GM12873 (cell line): ENCODE measurements at regions not wholly inside any gene's neighbourhood (a gene's known extent, or its start where the extent isn't known, plus 50 kb on each side); places are given as distances from the start of the nearest gene placed in this dataset.

Experiments
- TF ChIP-seq, protein P1 (sequence below): IDR thresholded peaks from 2 replicates; pipeline ENCODE4 v1.5.1; 2012; ENCODE audit warnings: low read depth, mild to moderate bottlenecking, moderate library complexity, low read length, control low read depth; ENCODE audit not compliant: insufficient read depth; ENCODE audit errors: missing control alignments

DNA sequence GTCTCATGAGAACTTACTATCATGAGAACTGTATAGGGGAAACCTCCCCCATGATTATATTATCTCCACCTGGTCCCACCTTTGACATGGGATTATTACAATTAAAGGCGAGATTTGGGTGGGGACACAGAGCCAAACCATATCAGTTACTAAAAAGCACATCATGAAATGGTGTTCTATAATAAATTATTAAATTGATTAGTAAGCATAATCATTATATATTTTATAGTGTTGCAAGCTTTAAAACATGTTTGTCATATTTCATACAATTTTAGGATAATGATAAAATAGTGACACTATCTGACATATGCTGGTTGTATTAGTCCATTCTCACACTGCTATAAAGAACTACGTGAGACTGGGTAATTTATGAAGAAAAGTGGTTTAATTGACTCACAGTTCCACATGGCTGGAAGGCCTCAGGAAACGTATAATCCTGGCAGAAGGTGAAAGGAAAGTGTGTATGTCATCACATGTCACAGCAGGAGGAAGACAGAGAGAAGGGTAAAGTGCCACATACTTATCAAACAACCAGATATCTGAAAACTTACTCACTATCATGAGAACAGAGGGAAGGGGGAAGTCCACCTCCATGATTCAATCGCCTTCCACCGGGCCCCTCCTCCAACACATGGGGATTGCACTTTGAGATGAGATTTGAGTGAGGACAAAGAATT, 539.2 kb upstream of the OLFM3 start:
- TF ChIP-seq, protein P1, sequence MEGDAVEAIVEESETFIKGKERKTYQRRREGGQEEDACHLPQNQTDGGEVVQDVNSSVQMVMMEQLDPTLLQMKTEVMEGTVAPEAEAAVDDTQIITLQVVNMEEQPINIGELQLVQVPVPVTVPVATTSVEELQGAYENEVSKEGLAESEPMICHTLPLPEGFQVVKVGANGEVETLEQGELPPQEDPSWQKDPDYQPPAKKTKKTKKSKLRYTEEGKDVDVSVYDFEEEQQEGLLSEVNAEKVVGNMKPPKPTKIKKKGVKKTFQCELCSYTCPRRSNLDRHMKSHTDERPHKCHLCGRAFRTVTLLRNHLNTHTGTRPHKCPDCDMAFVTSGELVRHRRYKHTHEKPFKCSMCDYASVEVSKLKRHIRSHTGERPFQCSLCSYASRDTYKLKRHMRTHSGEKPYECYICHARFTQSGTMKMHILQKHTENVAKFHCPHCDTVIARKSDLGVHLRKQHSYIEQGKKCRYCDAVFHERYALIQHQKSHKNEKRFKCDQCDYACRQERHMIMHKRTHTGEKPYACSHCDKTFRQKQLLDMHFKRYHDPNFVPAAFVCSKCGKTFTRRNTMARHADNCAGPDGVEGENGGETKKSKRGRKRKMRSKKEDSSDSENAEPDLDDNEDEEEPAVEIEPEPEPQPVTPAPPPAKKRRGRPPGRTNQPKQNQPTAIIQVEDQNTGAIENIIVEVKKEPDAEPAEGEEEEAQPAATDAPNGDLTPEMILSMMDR: no peak

DNA sequence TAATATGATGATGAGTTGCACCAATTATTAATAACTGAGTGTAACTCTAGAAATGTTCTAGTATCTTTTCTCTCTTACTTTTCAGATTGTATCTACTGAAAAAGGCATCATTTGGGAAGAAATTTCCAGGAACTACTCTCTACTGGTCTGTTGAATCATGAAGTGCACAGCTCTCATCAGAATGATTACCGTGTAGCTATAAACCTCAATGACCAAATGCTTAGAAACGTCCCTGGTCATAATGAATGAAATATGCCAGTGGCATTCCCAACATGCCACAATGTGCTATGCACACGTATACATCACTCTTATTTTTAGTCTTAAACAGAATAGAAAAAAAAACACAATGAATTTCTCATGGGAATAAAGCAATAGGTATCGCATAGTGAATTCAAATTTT, 534.3 kb upstream of the OLFM3 start:
- TF ChIP-seq, protein P1: no peak

DNA sequence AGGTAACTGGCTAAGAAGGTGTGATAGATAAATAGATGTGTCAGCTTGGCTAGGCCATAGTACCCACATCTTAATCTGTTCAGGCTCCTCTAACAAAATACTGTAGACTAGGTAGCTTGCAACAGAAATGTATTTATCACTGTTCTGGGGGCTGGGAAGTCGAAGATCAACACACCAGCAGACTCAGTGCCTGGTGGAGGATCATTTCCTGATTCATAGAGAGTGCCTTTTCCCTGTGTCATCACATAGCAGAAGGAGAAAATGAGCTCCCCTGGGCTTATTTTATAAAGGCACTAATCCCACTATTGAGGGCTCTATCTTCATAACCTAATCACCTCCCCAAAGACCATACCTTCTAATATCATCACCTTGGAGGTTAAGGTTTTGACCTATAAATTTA, 532.7 kb upstream of the OLFM3 start:
- TF ChIP-seq, protein P1: no peak

DNA sequence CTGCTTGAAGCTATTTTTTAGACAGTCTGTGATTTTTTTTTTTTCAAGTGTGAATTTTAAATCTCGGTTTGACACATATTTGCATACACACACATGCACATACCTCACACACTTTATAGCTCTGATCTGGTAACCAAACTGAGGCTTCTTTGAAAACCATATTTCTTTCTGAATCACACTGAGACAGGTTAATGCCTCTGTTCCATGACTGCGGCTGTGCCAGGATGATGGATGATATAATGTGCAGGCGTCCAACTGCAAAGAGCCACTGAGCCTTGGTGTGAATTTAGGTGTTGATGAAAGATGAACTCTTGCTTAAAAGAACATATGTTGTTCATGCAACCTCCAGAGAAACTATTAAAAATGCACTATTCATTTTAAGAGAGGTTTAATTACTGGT, 504.0 kb upstream of the OLFM3 start:
- TF ChIP-seq, protein P1: no peak

DNA sequence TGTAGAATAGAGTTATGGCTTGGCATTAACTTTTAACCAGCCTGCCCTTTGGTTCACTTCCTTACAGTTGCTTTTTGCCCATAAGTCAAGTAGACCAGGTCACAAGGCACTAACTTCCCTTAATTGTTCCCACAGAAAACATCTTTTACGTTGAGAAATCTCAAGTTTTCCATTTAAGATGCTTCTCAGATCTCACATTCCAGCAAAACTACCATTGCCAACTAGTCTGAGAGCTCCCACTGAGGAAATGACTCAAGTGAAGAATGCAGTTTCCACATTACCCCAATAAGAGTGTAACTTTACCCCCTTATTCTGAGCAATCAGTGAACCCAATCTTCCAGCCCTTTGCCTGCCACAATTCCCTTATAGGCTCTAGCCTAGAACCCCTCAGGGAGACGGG, 502.2 kb upstream of the OLFM3 start:
- TF ChIP-seq, protein P1: no peak

DNA sequence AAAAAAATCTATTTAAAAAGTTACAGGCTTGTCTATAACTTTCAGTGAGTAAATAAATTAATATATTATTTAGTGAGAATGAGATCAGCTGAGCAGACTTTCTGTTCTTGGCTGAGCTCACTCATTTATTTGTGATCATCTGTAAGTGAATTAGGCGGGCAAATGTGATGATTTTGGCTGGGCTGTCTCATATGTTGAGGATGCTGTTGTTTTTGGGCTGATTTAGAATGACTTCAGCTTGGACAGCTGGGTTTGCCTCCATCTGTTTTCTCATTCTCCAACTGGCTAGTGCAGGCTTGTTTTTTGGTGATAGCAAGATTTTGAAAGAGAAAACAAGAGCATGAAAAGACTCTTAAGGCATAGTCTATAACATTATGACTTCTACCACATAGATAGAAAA, 475.8 kb upstream of the OLFM3 start:
- TF ChIP-seq, protein P1: no peak

DNA sequence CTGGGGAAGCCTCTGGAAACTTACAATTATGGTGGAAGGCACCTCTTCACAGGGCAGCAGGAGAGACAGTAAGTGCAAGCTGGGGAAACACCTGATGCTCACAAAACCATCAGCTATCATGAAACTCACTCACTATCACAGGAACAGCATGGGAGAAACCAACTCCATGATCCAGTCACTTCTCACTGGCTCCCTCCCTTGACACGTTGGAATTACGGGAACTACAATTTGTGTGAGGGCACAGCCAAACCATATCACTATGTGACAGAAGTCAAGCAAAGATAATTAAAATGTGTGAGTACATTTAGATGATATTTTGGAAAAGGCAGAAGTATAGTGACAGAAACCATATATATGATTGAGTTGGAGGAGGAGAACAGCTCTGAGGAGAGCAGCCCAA, 474.0 kb upstream of the OLFM3 start:
- TF ChIP-seq, protein P1: no peak
